OCI-LY7 (cell line): ENCODE measurements at regions not wholly inside any gene's neighbourhood (a gene's known extent, or its start where the extent isn't known, plus 50 kb on each side); places are given as distances from the start of the nearest gene placed in this dataset.
"Not testable (repeated sequence)": the region's sequence is repeated elsewhere in the genome, so short reads cannot be mapped to it uniquely, and the experiment has no call there.

Experiments
- BruUV-seq: library from RNA; stranded (reverse); fragments of 400-500 nt; replicated peaks from 2 replicates; lab custom pipeline; 2021; lab: Mats Ljungman, UMichigan
- CTCF ChIA-PET: fragments of 300-600 bp; sonication (Branson Sonifier 250); formaldehyde crosslinking; loops from one replicate; lab custom pipeline; 2022; ENCODE audit warnings: antibody characterized with exemption; ENCODE audit not compliant: unreplicated experiment; lab: Charles Lee
- POLR2A ChIA-PET: fragments of 300-600 bp; sonication (Branson Sonifier 250); formaldehyde crosslinking; loops from one replicate; lab custom pipeline; 2022; ENCODE audit warnings: antibody characterized with exemption; lab: Charles Lee
- DNase-seq: peaks from one replicate; pipeline ENCODE4 v3.0.0-alpha.2; 2015; ENCODE audit warnings: low spot score
- H2AFZ ChIP-seq: fragments of 200-600 bp; sonication (generic), shearing (Covaris generic); 2 replicates; pipeline ENCODE4 v1.6.1; 2014; ENCODE audit warnings: mild to moderate bottlenecking, antibody characterized with exemption, low read length, moderate library complexity
- H3K27ac ChIP-seq: fragments of 200-600 bp; sonication (generic); 2 replicates; pipeline ENCODE4 v1.5.1; 2014; ENCODE audit warnings: mixed run types, low read depth, mild to moderate bottlenecking, moderate library complexity, low read length, inconsistent platforms; ENCODE audit not compliant: poor library complexity, severe bottlenecking
- H3K36me3 ChIP-seq: fragments of 200-600 bp; sonication (generic); 2 replicates; pipeline ENCODE4 v1.6.1; 2014; ENCODE audit warnings: mild to moderate bottlenecking, antibody characterized with exemption, low read length, moderate library complexity, mixed read lengths; ENCODE audit not compliant: insufficient read depth
- H3K4me1 ChIP-seq: fragments of 200-600 bp; sonication (generic); 2 replicates; pipeline ENCODE4 v1.5.1; 2014; ENCODE audit warnings: mild to moderate bottlenecking, low read length; ENCODE audit not compliant: insufficient read depth, poor library complexity, severe bottlenecking
- H3K4me2 ChIP-seq: fragments of 200-600 bp; sonication (generic); 2 replicates; pipeline ENCODE4 v1.6.1; 2014; ENCODE audit warnings: mild to moderate bottlenecking, low read length
- H3K4me3 ChIP-seq: fragments of 200-600 bp; sonication (generic); 2 replicates; pipeline ENCODE4 v1.5.1; 2014; ENCODE audit warnings: mild to moderate bottlenecking, low read depth, low read length; ENCODE audit not compliant: poor library complexity, severe bottlenecking
- H3K79me2 ChIP-seq: fragments of 200-600 bp; sonication (generic); 2 replicates; pipeline ENCODE4 v1.6.1; 2016; ENCODE audit warnings: low read depth, mild to moderate bottlenecking, low read length, moderate library complexity, mixed read lengths; ENCODE audit not compliant: insufficient read depth
- H3K9me2 ChIP-seq: fragments of 200-600 bp; sonication (generic); 2 replicates; pipeline ENCODE4 v1.6.1; 2016; ENCODE audit warnings: mild to moderate bottlenecking, low read length, mixed read lengths; ENCODE audit not compliant: insufficient read depth
- H3K9me3 ChIP-seq: fragments of 200-600 bp; sonication (generic); 2 replicates; pipeline ENCODE4 v1.6.1; 2014; ENCODE audit warnings: mild to moderate bottlenecking, mixed run types, low read length, mixed read lengths
- H4K20me1 ChIP-seq: fragments of 200-600 bp; sonication (generic); 2 replicates; pipeline ENCODE4 v1.6.1; 2014; ENCODE audit warnings: mild to moderate bottlenecking, antibody characterized with exemption, low read length, moderate library complexity, mixed read lengths; ENCODE audit not compliant: insufficient read depth
- EZH2phosphoT487 ChIP-seq: fragments of 200-600 bp; sonication (generic); IDR thresholded peaks from 2 replicates; pipeline ENCODE4 v1.6.1; 2018; ENCODE audit warnings: low read depth, borderline replicate concordance, mild to moderate bottlenecking, mixed run types, antibody characterized with exemption, low read length, moderate library complexity, mixed read lengths
- intact Hi-C: fragments of 100-400 bp; cut with micrococcal nuclease; formaldehyde crosslinking; loops from one replicate; pipeline ENCODE4 v1.10.0; 2022; ENCODE audit not compliant: unreplicated experiment
- TF ChIP-seq, protein P1 (sequence below): fragments of 200-600 bp; sonication (generic); conservative IDR thresholded peaks from 2 replicates; pipeline ENCODE4 v1.5.1; 2014; ENCODE audit warnings: mild to moderate bottlenecking, antibody characterized with exemption, low read length, moderate library complexity, mixed read lengths

- intact Hi-C loops = no loop called here
- no peak overlapping the region for H3K27ac ChIP-seq
- TF ChIP-seq EZH2phosphoT487 = no peak
- TF ChIP-seq, protein P1, sequence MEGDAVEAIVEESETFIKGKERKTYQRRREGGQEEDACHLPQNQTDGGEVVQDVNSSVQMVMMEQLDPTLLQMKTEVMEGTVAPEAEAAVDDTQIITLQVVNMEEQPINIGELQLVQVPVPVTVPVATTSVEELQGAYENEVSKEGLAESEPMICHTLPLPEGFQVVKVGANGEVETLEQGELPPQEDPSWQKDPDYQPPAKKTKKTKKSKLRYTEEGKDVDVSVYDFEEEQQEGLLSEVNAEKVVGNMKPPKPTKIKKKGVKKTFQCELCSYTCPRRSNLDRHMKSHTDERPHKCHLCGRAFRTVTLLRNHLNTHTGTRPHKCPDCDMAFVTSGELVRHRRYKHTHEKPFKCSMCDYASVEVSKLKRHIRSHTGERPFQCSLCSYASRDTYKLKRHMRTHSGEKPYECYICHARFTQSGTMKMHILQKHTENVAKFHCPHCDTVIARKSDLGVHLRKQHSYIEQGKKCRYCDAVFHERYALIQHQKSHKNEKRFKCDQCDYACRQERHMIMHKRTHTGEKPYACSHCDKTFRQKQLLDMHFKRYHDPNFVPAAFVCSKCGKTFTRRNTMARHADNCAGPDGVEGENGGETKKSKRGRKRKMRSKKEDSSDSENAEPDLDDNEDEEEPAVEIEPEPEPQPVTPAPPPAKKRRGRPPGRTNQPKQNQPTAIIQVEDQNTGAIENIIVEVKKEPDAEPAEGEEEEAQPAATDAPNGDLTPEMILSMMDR = no peak
- H2AFZ ChIP-seq = no peak overlapping the region
- H3K9me3 ChIP-seq = no peaks in the 10 kb centered on the region
- no peak for DNase-seq
- ChIA-PET CTCF (no interaction called here), POLR2A (no interaction called here)
- H4K20me1 ChIP-seq = no peaks in the 10 kb centered on the region
- no peak overlapping the region for H3K4me2 ChIP-seq
- BruUV-seq = no TSS peak
- H3K4me1 ChIP-seq = no peaks in the 10 kb centered on the region
- H3K79me2 ChIP-seq = no peaks in the 10 kb centered on the region
- no peaks in the 10 kb centered on the region for H3K9me2 ChIP-seq
- H3K36me3 ChIP-seq = no peaks in the 10 kb centered on the region
- no peak overlapping the region for H3K4me3 ChIP-seq
Observed at GRCh38 chr7:156376317-156376716, 264.3 kb upstream of the RNF32 start.

GRCh38 chr7:156374335-156374734 is 266.2 kb upstream of the RNF32 start:
- Histone ChIP-seq H3K36me3 (no peaks in the 10 kb centered on the region), H3K27ac (no peak overlapping the region), H3K4me2 (no peak overlapping the region), H3K9me2 (no peaks in the 10 kb centered on the region), H3K4me3 (no peak overlapping the region), H3K79me2 (no peaks in the 10 kb centered on the region), H2AFZ (no peak overlapping the region), H3K4me1 (no peaks in the 10 kb centered on the region), H4K20me1 (no peaks in the 10 kb centered on the region), H3K9me3 (no peaks in the 10 kb centered on the region)
- TF ChIP-seq, protein P1 = no peak
- no peak for TF ChIP-seq EZH2phosphoT487
- no peak for DNase-seq
- POLR2A ChIA-PET = no interaction called here
- no TSS peak for BruUV-seq
- CTCF ChIA-PET = no interaction called here
- intact Hi-C loops = no loop called here

DNA sequence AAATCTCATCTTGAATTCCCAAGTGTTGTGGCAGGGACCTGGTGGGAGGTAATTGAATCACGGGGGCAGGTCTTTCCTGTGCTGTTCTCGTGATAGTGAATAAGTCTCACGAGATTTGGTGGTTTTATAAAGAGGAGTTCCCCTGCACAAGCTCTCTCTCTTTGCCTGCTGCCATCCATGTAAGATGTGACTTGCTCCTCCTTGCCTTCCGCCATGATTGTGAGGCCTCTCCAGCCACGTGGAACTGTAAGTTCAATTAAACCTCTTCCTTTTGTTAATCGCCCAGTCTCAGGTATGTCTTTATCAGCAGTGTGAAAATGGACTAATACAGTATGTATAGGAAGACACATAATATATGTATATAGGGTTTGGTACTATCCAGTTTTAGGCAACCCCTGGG is 270.6 kb upstream of the RNF32 start:
- BruUV-seq, H3K27ac ChIP-seq, intact Hi-C loops, H3K36me3 ChIP-seq, CTCF ChIA-PET, H2AFZ ChIP-seq, H4K20me1 ChIP-seq, H3K4me3 ChIP-seq, H3K9me2 ChIP-seq, POLR2A ChIA-PET, H3K9me3 ChIP-seq, H3K79me2 ChIP-seq, H3K4me1 ChIP-seq, H3K4me2 ChIP-seq, DNase-seq: not testable (repeated sequence)
